H1 (cell line): ENCODE measurements at regions not wholly inside any gene's neighbourhood (a gene's known extent, or its start where the extent isn't known, plus 50 kb on each side); places are given as distances from the start of the nearest gene placed in this dataset.

ENCODE experiments used
- CTCF ChIA-PET: fragments of 300-600 bp; sonication (Branson Sonifier 250); formaldehyde crosslinking; loops from one replicate; lab custom pipeline; 2021; ENCODE audit not compliant: partially characterized antibody; lab: Charles Lee
- POLR2A ChIA-PET: fragments of 300-600 bp; sonication (Branson Sonifier 250); formaldehyde crosslinking; loops from one replicate; lab custom pipeline; 2021; ENCODE audit warnings: inconsistent platforms; ENCODE audit not compliant: partially characterized antibody; lab: Charles Lee
- DNase-seq, 2 experiments: peaks; one replicate each; pipeline versions ENCODE4 v3.0.0 to v3.0.0-alpha.2; 2010 to 2022; ENCODE audit warnings: low spot score in 2 of 2, low read depth in 1 of 2, mixed read lengths in 1 of 2
- FAIRE-seq: peaks from 2 replicates; lab custom pipeline; 2011; peaks lifted over from hg19 to GRCh38; lab: Jason Lieb, UNC
- H2AFZ ChIP-seq: 2 replicates; pipeline ENCODE4 v1.8.1; 2012; ENCODE audit warnings: low read length, inconsistent platforms
- H2AK5ac ChIP-seq: 2 replicates; pipeline ENCODE4 v1.6.1; 2013; ENCODE audit warnings: low read depth, low read length
- H2BK120ac ChIP-seq: replicated peaks from 2 replicates; pipeline ENCODE3; 2013; ENCODE audit warnings: low read depth, low read length, inconsistent platforms
- H2BK12ac ChIP-seq: 2 replicates; pipeline ENCODE4 v1.6.1; 2013; ENCODE audit warnings: low read depth, low read length
- H2BK15ac ChIP-seq: 2 replicates; pipeline ENCODE4 v1.6.1; 2013; ENCODE audit warnings: low read length
- H2BK20ac ChIP-seq: 2 replicates; pipeline ENCODE4 v1.6.1; 2013; ENCODE audit warnings: low read length
- H2BK5ac ChIP-seq: 2 replicates; pipeline ENCODE4 v1.6.1; 2013; ENCODE audit warnings: low read depth, low read length
- H3K14ac ChIP-seq: 2 replicates; pipeline ENCODE4 v1.6.1; 2013; ENCODE audit warnings: inconsistent platforms; ENCODE audit not compliant: insufficient read length
- H3K18ac ChIP-seq: 2 replicates; pipeline ENCODE4 v1.6.1; 2013; ENCODE audit warnings: low read length; ENCODE audit errors: extremely low read depth
- H3K23ac ChIP-seq: 2 replicates; pipeline ENCODE4 v1.6.1; 2013; ENCODE audit warnings: inconsistent platforms; ENCODE audit not compliant: insufficient read length
- H3K23me2 ChIP-seq: 2 replicates; pipeline ENCODE4 v1.6.1; 2013; ENCODE audit warnings: low read depth, low read length
- H3K27ac ChIP-seq: 2 replicates; pipeline ENCODE4 v1.6.1; 2011; ENCODE audit warnings: low read depth, low read length, inconsistent platforms
- H3K27me3 ChIP-seq, 4 experiments: replicated peaks in 1 of 4; 1 replicate in 1 of 4; 2 replicates in 3 of 4; pipeline versions ENCODE4 v1.6.1 to v1.8.1; 2011 to 2013; ENCODE audit warnings: low read length in 3 of 4, mild to moderate bottlenecking in 3 of 4, inconsistent platforms in 2 of 4, mixed read lengths in 2 of 4, moderate library complexity in 1 of 4; ENCODE audit not compliant: control insufficient read depth in 3 of 4, insufficient read depth in 3 of 4; ENCODE audit errors: extremely low read depth in 1 of 4
- H3K36me3 ChIP-seq, 4 experiments: 2 replicates each; pipeline versions ENCODE4 v1.6.1 to v1.8.1; 2011 to 2013; ENCODE audit warnings: mild to moderate bottlenecking in 4 of 4, low read length in 3 of 4, moderate library complexity in 2 of 4, control low read depth in 1 of 4, inconsistent platforms in 1 of 4; ENCODE audit not compliant: insufficient read depth in 4 of 4, control insufficient read depth in 2 of 4
- H3K4ac ChIP-seq: replicated peaks from 2 replicates; pipeline ENCODE3; 2013; ENCODE audit warnings: low read length, low read depth, mixed read lengths, inconsistent platforms; ENCODE audit not compliant: insufficient read length
- H3K4me1 ChIP-seq, 4 experiments: replicated peaks in 1 of 4; 1 replicate in 1 of 4; 2 replicates in 3 of 4; pipeline versions ENCODE4 v1.6.1 to v1.8.1; 2011 to 2013; ENCODE audit warnings: low read length in 3 of 4, inconsistent platforms in 2 of 4, mixed read lengths in 1 of 4; ENCODE audit not compliant: insufficient read depth in 4 of 4, control insufficient read depth in 3 of 4
- H3K4me2 ChIP-seq, 2 experiments: 2 replicates each; pipeline versions ENCODE4 v1.6.1 to v1.8.1; 2011 to 2013; ENCODE audit warnings: low read depth in 2 of 2, low read length in 2 of 2, control low read depth in 1 of 2, inconsistent platforms in 1 of 2, mild to moderate bottlenecking in 1 of 2; ENCODE audit not compliant: insufficient read depth in 1 of 2
- H3K4me3 ChIP-seq, 4 experiments: fragments of 200-600, 300-600 bp in 1 of 4; sonication (generic), shearing (Covaris generic), sonication (Bioruptor Twin) in 1 of 4; 2 replicates each; pipeline versions ENCODE4 v1.5.1 to v1.8.1; 2011 to 2016; ENCODE audit warnings: low read length in 4 of 4, low read depth in 3 of 4, control low read depth in 2 of 4, inconsistent platforms in 2 of 4, mild to moderate bottlenecking in 2 of 4, mixed read lengths in 1 of 4, moderate library complexity in 1 of 4; ENCODE audit not compliant: insufficient read depth in 2 of 4; ENCODE audit errors: extremely low read depth in 1 of 4
- H3K56ac ChIP-seq: replicated peaks from 2 replicates; pipeline ENCODE3; 2013; ENCODE audit warnings: low read depth, mild to moderate bottlenecking, mixed read lengths, low read length, inconsistent platforms; ENCODE audit not compliant: insufficient read length
- H3K79me1 ChIP-seq: 2 replicates; pipeline ENCODE4 v1.6.1; 2013; ENCODE audit warnings: low read depth, low read length, control low read depth
- H3K79me2 ChIP-seq, 2 experiments: 2 replicates each; pipeline versions ENCODE4 v1.6.1 to v1.8.1; 2012 to 2013; ENCODE audit warnings: low read length in 2 of 2, mild to moderate bottlenecking in 2 of 2, inconsistent platforms in 1 of 2; ENCODE audit not compliant: insufficient read depth in 2 of 2, control insufficient read depth in 1 of 2
- H3K9ac ChIP-seq, 4 experiments: replicated peaks in 1 of 4; 1 replicate in 1 of 4; 2 replicates in 3 of 4; pipeline versions ENCODE4 v1.6.1 to v1.8.1; 2011 to 2013; ENCODE audit warnings: low read depth in 3 of 4, low read length in 3 of 4, control low read depth in 2 of 4, mild to moderate bottlenecking in 2 of 4, moderate library complexity in 2 of 4, inconsistent platforms in 1 of 4; ENCODE audit errors: extremely low read depth in 1 of 4
- H3K9me3 ChIP-seq, 2 experiments: 2 replicates each; pipeline versions ENCODE4 v1.6.1 to v1.8.1; 2012 to 2013; ENCODE audit warnings: mild to moderate bottlenecking in 2 of 2, moderate library complexity in 2 of 2, control low read depth in 1 of 2, inconsistent platforms in 1 of 2, low read depth in 1 of 2, low read length in 1 of 2, mixed read lengths in 1 of 2; ENCODE audit not compliant: insufficient read depth in 2 of 2
- H4K20me1 ChIP-seq, 2 experiments: replicated peaks in 1 of 2; 2 replicates each; pipeline versions ENCODE3 to v1.8.1; 2011 to 2013; ENCODE audit warnings: inconsistent platforms in 2 of 2, low read length in 2 of 2, mild to moderate bottlenecking in 1 of 2; ENCODE audit not compliant: insufficient read depth in 2 of 2, control insufficient read depth in 1 of 2
- H4K5ac ChIP-seq: 2 replicates; pipeline ENCODE4 v1.6.1; 2013; ENCODE audit warnings: low read length, low read depth, mixed read lengths, inconsistent platforms; ENCODE audit not compliant: insufficient read length
- H4K8ac ChIP-seq: 2 replicates; pipeline ENCODE4 v1.8.0; 2013; ENCODE audit warnings: mild to moderate bottlenecking, moderate library complexity, low read length, inconsistent platforms; ENCODE audit not compliant: insufficient read depth; ENCODE audit errors: extremely low read depth
- H4K91ac ChIP-seq: replicated peaks from 2 replicates; pipeline ENCODE3; 2013; ENCODE audit warnings: low read length, mixed read lengths, inconsistent platforms; ENCODE audit not compliant: insufficient read length
- BACH1 ChIP-seq: IDR thresholded peaks from 2 replicates; pipeline ENCODE4 v1.6.1; 2012; ENCODE audit warnings: low read length, improper control_type of control experiment
- CEBPB ChIP-seq: IDR thresholded peaks from 2 replicates; pipeline ENCODE4 v1.6.1; 2012; ENCODE audit warnings: low read depth, low read length
- SIN3A ChIP-seq, 2 experiments: IDR thresholded peaks in 1 of 2; conservative IDR thresholded peaks in 1 of 2; 2 replicates each; pipeline ENCODE4 v1.6.1; 2011 to 2012; ENCODE audit warnings: low read length in 2 of 2, improper control_type of control experiment in 1 of 2, low read depth in 1 of 2, mild to moderate bottlenecking in 1 of 2
- SP4 ChIP-seq: IDR thresholded peaks from 2 replicates; pipeline ENCODE4 v1.6.1; 2012; ENCODE audit warnings: low read length, inconsistent platforms
- TAF1 ChIP-seq: IDR thresholded peaks from 2 replicates; pipeline ENCODE4 v1.6.1; 2011; ENCODE audit warnings: mild to moderate bottlenecking, low read depth, low read length
- TBP ChIP-seq: IDR thresholded peaks from 2 replicates; pipeline ENCODE4 v1.6.1; 2011; ENCODE audit warnings: low read depth, low read length, improper control_type of control experiment

- FAIRE-seq (no peak), DNase-seq (no peak)
- Histone ChIP-seq H2BK20ac (no peak overlapping the region), H3K4me1 (no peaks in the 10 kb centered on the region), H3K4ac (no peak overlapping the region), H3K56ac (no peak overlapping the region), H2BK5ac (no peak overlapping the region), H3K23ac (no peak overlapping the region), H3K9me3 (no peaks in the 10 kb centered on the region; a peak in 1 of 4 replicates), H4K20me1 (no peaks in the 10 kb centered on the region), H3K23me2 (no peaks in the 10 kb centered on the region), H3K4me3 (no peak overlapping the region), H3K79me1 (no peaks in the 10 kb centered on the region), H3K4me2 (no peak overlapping the region), H2BK120ac (no peak overlapping the region), H3K27ac (no peak overlapping the region), H3K27me3 (peaks cover 0 to 1% (median 0%) of the 10 kb centered on the region in 4 experiments; a peak in 1 of 7 replicates), H2BK15ac (no peak overlapping the region), H3K14ac (no peak overlapping the region), H3K79me2 (no peaks in the 10 kb centered on the region), H3K36me3 (no peaks in the 10 kb centered on the region), H4K5ac (no peak overlapping the region), H2AK5ac (no peak overlapping the region), H4K8ac (no peak overlapping the region), H4K91ac (no peak overlapping the region), H2BK12ac (no peak overlapping the region), H3K18ac (no peak overlapping the region), H2AFZ (no peak overlapping the region), H3K9ac (no peak overlapping the region)
- POLR2A ChIA-PET = no interaction called here
- CTCF ChIA-PET = no interaction called here
- TF ChIP-seq TBP (no peak), SIN3A (conservative IDR thresholded peaks at IDR 0.05 in 1 of 2, IDR thresholded peaks at IDR 0.05 in 1 of 2; ENCODE audit: low read depth in 1 of 2, low read length in 2 of 2) (no peak), TAF1 (no peak), CEBPB (no peak), SP4 (no peak), BACH1 (no peak)
Measured at GRCh38 chr4:138927072-138927471, 88.5 kb upstream of the NOCT start.
